GM04503 (cell line): ENCODE measurements at regions not wholly inside any gene's neighbourhood (a gene's known extent, or its start where the extent isn't known, plus 50 kb on each side); places are given as distances from the start of the nearest gene placed in this dataset.
"Not testable (repeated sequence)": the region's sequence is repeated elsewhere in the genome, so short reads cannot be mapped to it uniquely, and the experiment has no call there.

ENCODE experiments used
- DNase-seq: peaks from one replicate; pipeline ENCODE4 v3.0.0-alpha.2; 2012; ENCODE audit warnings: low read depth

- peak; percentile 71 for DNase-seq
Observed at GRCh38 chr3:59502806-59503205, 453.0 kb upstream of the CFAP20DC start.

- DNase-seq = no peak
Observed at GRCh38 chr3:59499954-59500353, 450.1 kb upstream of the CFAP20DC start.

- DNase-seq = no peak
Observed at GRCh38 chr3:59499000-59499399, 449.2 kb upstream of the CFAP20DC start.

- DNase-seq = no peak
Observed at GRCh38 chr3:59496250-59496649, 446.4 kb upstream of the CFAP20DC start.

- not testable (repeated sequence) for DNase-seq
Observed at GRCh38 chr3:59494969-59495368, 445.1 kb upstream of the CFAP20DC start.

- DNase-seq = no peak
Observed at GRCh38 chr3:59486520-59486919, 436.7 kb upstream of the CFAP20DC start.

GRCh38 chr3:59483191-59483590, 433.4 kb upstream of the CFAP20DC start:
- no peak for DNase-seq

GRCh38 chr3:59482684-59483083, 432.9 kb upstream of the CFAP20DC start:
- DNase-seq = peak; percentile 21

GRCh38 chr3:59481776-59482400, 432.1 kb upstream of the CFAP20DC start:
- DNase-seq = no peak

GRCh38 chr3:59480486-59480995, 430.7 kb upstream of the CFAP20DC start:
- peak; percentile 37 for DNase-seq

- DNase-seq = no peak
Observed at GRCh38 chr3:59473636-59474035, 423.8 kb upstream of the CFAP20DC start.

- no peak for DNase-seq
Observed at GRCh38 chr3:59472541-59472940, 422.7 kb upstream of the CFAP20DC start.

- no peak for DNase-seq
Observed at GRCh38 chr3:59469948-59470723, 420.3 kb upstream of the CFAP20DC start.

GRCh38 chr3:59467476-59467875, 417.7 kb upstream of the CFAP20DC start:
- no peak for DNase-seq

- no peak for DNase-seq
Observed at GRCh38 chr3:59464187-59464586, 414.4 kb upstream of the CFAP20DC start.

GRCh38 chr3:59463253-59463652, 413.4 kb upstream of the CFAP20DC start:
- DNase-seq = no peak

GRCh38 chr3:59460068-59460467, 410.2 kb upstream of the CFAP20DC start:
- no peak for DNase-seq

GRCh38 chr3:59456852-59457485, 407.1 kb upstream of the CFAP20DC start:
- DNase-seq = no peak

- DNase-seq = no peak
Observed at GRCh38 chr3:59451800-59452746, 402.2 kb upstream of the CFAP20DC start.

GRCh38 chr3:59450946-59451763, 401.3 kb upstream of the CFAP20DC start:
- DNase-seq = no peak

GRCh38 chr3:59450437-59450836, 400.6 kb upstream of the CFAP20DC start:
- no peak for DNase-seq
